ENCODE measurements at regions not wholly inside any gene's neighbourhood (a gene's known extent, or its start where the extent isn't known, plus 50 kb on each side); places are given as distances from the start of the nearest gene placed in this dataset.

- DNase-seq: no peak
These were observed 62.7 kb downstream of the NPTX2 start for GRCh38 chr7:98679741-98680140.

- DNase-seq: no peak
These were observed 64.4 kb downstream of the NPTX2 start for GRCh38 chr7:98681511-98681910.

- DNase-seq: no peak
These were observed 64.9 kb downstream of the NPTX2 start for GRCh38 chr7:98681951-98682350.

- no peak for DNase-seq
These were observed 66.4 kb downstream of the NPTX2 start for GRCh38 chr7:98683514-98683913.

- no peak for DNase-seq
These were observed 68.5 kb downstream of the NPTX2 start for GRCh38 chr7:98685541-98685940.

GRCh38 chr7:98686466-98687080 is 69.5 kb downstream of the NPTX2 start:
- DNase-seq: no peak

- DNase-seq: no peak
These were observed 70.1 kb downstream of the NPTX2 start for GRCh38 chr7:98687111-98687751.

- no peak for DNase-seq
These were observed 74.5 kb downstream of the NPTX2 start for GRCh38 chr7:98691619-98692018.

- DNase-seq: no peak
These were observed 80.0 kb downstream of the NPTX2 start for GRCh38 chr7:98697083-98697482.

- no peak for DNase-seq
These were observed 80.6 kb downstream of the NPTX2 start for GRCh38 chr7:98697485-98698240.

- no peak for DNase-seq
These were observed 81.9 kb downstream of the NPTX2 start for GRCh38 chr7:98698976-98699375.

GRCh38 chr7:98700533-98700932 is 83.4 kb downstream of the NPTX2 start:
- DNase-seq: no peak

GRCh38 chr7:98701372-98701771 is 84.3 kb downstream of the NPTX2 start:
- no peak for DNase-seq

GRCh38 chr7:98702021-98702420 is 84.9 kb downstream of the NPTX2 start:
- no peak for DNase-seq

- DNase-seq: no peak
These were observed 86.8 kb downstream of the NPTX2 start for GRCh38 chr7:98703916-98704315.

- no peak for DNase-seq
These were observed 88.5 kb downstream of the NPTX2 start for GRCh38 chr7:98705626-98706025.

- DNase-seq: no peak
These were observed 90.0 kb downstream of the NPTX2 start for GRCh38 chr7:98707076-98707475.

- no peak for DNase-seq
These were observed 94.9 kb downstream of the NPTX2 start for GRCh38 chr7:98711945-98712344.

- no peak for DNase-seq
These were observed 96.2 kb downstream of the NPTX2 start for GRCh38 chr7:98713165-98713810.

GRCh38 chr7:98719396-98719795 is 102.3 kb downstream of the NPTX2 start:
- DNase-seq: no peak

- no peak for DNase-seq
These were observed 105.3 kb downstream of the NPTX2 start for GRCh38 chr7:98722402-98722801.

- no peak for DNase-seq
These were observed 107.5 kb downstream of the NPTX2 start for GRCh38 chr7:98724591-98724990.

- no peak for DNase-seq
These were observed 110.1 kb downstream of the NPTX2 start for GRCh38 chr7:98727146-98727709.

Measured in NCI-H226 (cell line).